GM21381 (cell line): ENCODE measurements at regions not wholly inside any gene's neighbourhood (a gene's known extent, or its start where the extent isn't known, plus 50 kb on each side); places are given as distances from the start of the nearest gene placed in this dataset.

Experiments used
- ATAC-seq: cut with Tn5 transposase; IDR thresholded peaks from one replicate; pipeline ENCODE4 v1.9.1; 2021; ENCODE audit warnings: mild to moderate bottlenecking, moderate library complexity; ENCODE audit not compliant: unreplicated experiment

GRCh38 chr6:104575536-104575935, 284.2 kb downstream of the HACE1 start:
- no peak for ATAC-seq

DNA sequence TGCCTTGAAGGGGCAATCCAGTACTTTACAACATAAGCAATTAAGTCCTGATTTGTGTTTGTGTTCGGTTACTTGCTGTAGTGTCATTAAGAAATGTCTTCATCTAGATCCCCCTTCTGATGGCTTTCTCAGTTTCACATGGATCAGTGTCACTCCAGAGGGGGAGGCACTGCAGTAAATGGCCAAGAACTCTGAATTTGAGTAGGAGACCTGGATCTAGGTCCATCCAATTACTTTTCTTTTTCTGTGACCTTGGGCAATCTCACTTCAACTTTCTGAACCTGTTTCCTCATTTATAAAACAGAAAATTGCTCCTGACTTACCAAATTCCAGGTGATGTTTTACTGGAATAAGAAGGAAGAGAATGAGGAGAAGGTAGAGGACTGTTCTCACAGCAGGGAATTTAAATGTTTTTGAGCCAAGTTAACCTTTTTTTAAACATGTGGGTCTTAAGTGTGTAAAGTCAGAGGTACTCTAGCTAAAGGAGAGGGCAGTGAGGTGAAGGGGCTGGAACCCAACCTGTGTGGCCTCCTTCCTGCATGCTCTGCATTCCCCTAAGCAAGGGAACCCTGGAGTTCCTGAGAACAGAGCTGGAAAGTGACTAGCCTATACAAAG, 285.5 kb downstream of the HACE1 start:
- no peak for ATAC-seq

DNA sequence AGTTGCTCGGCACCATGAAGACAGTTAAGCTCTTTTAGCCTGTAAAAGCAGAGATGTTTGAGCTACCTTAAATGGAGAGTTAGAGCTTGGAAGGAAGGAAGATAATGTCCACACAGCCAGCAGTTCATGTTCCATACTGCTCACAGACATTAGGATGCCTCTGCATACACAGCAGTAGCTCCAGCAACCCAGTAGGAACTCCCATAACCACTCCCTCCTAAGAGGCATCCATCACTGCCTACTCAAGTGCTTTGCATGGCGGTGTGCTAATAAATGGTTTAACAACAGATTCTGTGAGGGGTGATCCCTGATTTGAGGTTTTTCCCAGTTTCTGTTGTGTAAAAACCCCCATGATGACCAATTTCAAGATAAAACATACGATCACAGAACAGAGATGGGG, 286.4 kb downstream of the HACE1 start:
- no peak for ATAC-seq

DNA sequence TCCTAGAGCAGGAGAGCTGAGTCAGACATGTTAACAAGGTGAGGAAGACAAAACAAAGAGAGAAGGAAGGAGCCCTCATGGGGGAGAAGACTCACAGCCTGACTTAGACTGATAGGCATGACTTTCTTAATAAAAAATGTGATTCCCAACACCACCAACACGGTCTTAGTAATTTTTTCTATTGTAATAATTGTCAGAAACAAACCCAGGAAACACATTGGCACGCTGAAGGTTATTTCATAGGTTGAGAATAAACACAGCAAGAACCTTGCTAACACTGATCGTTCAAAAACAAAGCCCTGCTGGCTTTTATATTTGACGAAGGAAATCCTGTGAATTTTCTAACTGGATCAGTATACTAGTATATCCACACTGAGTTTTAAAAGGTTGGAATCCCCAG, 286.8 kb downstream of the HACE1 start:
- no peak for ATAC-seq

GRCh38 chr6:104566411-104566810, 293.3 kb downstream of the HACE1 start:
- no peak for ATAC-seq

GRCh38 chr6:104563306-104563705, 296.4 kb downstream of the HACE1 start:
- no peak for ATAC-seq

DNA sequence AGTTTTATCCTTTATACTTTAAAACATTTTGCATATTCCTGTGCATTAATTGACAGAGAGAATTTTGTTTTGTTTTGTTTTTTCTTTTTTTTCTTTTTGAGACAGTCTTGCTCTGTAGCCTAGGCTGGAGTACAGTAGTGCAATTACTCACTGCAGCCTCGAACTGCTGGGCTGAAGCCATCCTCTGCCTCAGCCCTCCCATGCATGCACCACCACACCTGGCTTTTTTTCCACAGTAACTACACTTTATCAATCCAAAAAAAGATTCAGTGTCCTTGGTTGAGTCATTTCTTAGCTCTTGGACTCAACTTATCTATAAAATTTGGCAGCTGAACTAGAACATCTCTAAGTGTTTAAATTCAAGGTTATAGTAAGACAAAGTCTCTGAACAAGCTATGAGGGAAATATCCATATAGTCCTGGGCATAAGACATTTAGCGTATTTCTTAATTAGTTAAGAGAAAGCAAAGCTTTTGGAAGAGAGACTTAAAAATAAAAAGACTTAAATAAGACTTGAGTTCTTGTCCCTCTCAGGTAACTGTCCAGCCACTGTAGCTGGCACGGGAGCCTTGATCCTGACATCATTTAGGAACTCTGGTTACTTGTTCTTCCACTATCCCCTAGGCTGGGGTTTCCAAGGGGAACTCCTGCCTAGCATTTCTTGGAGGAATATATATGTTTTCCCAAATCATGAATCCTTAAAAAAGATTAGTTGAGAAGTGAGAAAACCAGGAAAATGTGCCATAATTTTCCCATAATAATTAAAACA, 300.1 kb downstream of the HACE1 start:
- no peak for ATAC-seq

DNA sequence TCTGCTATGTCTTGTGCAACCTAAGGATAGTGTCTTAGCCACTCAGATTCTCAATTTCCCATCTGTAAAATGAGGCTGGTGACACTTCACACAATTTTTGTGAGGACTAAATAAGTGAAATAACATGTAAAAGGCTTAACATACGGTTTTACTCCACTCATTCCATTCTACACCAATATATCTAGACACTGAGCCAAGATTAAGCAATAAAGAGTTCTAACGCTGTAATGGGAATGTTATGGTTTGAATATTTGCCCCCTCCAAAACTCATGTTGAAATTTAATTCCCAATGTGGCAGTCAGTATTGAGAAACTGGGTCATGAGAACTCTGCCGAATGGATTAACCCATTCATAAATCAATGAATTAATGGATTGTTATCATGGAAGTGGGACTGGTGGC, 301.0 kb downstream of the HACE1 start:
- no peak for ATAC-seq

- no peak for ATAC-seq
These were observed 311.4 kb downstream of the HACE1 start for GRCh38 chr6:104548297-104548696.

- no peak for ATAC-seq
These were observed 318.3 kb downstream of the HACE1 start for GRCh38 chr6:104541411-104541810.

GRCh38 chr6:104540743-104541142, 319.0 kb downstream of the HACE1 start:
- ATAC-seq: no peak

- no peak for ATAC-seq
These were observed 320.5 kb downstream of the HACE1 start for GRCh38 chr6:104539173-104539572.

GRCh38 chr6:104537872-104538271, 321.8 kb downstream of the HACE1 start:
- no peak for ATAC-seq

DNA sequence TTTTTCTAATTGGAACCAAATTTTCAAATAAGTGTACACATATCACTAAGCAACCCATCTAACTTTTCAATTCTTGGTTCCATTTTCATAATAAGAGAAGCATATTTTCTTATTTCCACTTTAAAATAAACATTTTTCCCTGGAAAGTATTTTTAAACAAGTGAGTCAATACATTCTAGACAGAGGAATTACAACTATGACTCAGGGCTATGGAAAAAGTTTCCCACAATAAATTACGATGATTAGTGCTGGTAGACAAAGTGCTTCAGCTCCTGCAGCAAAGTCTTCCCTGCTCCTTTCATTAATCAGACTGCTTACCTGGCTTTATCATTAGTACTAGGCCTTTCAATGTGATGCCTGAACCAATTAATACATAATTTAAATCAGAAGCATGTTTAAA, 322.5 kb downstream of the HACE1 start:
- no peak for ATAC-seq

- no peak for ATAC-seq
These were observed 327.3 kb downstream of the HACE1 start for GRCh38 chr6:104532462-104532861.

DNA sequence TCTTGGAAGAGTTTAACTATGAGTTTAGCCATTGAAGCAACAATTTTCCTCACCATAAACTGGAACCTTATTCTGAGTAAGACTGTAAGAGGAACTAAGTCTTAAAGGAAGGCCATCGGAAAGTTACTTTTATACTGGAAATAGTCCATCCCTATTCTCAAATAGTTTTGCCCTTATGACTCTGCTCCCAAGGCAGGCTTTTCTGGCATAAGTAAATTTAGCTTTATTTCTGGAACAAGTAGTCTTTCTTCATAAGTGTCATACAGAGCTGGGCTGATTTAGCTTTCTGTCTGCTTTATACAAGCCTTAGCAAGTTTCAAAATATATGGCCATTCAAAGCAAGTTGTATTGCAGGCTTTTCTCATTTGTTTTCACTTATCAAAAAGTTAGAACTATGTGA, 328.1 kb downstream of the HACE1 start:
- ATAC-seq: no peak

DNA sequence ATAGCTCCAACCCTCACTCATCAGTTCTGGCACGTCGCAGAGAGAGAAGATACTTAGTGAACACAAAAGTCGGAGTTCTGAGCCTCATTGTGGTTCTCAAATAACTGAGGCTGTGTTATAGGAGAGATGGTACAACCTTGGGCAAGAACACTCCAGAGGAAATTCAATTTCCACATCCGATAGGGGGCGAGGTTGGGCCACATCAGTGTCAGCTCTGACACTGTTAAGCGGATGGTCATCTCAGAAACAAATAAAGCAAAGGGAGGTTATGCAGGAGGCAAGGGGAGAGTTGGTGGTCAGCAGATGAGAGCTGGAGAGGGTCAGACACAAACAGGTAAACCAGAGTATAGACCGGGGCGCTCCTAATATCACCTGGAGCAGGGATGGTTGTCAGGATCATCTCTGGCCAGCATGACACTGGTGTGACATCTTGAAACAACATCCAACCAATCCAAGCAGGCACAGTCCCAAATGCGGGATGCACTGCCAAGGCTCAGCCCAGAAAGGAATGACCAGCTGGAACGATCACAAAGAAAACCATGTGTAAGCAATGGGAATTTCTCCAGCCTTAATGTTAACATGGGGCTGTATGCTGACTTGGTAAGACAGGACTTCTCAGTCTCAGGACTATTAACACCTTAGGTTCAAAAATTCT, 331.8 kb downstream of the HACE1 start:
- ATAC-seq: no peak

GRCh38 chr6:104527311-104527710, 332.4 kb downstream of the HACE1 start:
- no peak for ATAC-seq

GRCh38 chr6:104526376-104526775, 333.3 kb downstream of the HACE1 start:
- ATAC-seq: no peak

DNA sequence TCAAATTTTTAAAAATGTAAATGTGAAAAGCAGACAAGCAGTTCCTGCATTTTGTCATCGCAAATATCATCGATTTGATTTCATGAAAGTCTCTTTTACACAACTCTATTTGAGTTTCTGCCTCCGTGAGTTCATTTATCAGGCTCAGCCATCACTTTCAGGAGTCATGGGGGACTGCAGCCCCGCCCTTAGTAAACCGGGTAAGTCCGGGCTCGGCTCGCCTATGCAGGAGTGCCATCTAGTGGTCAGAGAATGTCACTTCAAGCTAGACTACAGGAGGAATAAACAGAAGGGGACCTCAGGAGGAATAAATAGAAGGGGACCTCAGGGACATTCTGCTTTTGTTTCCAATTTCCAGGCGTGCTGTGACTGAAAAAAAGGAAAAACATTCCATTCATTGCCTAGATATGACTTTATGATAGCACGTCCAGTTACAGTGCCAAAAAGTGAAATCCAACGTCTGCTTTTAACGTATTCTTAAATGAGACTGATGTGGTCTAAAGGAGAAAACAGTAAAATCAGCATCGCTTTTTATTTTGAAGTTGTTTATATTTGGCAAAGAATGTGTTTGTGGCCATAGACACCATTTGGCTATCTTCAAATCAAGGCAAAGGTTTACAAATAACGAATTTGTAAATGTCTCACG, 333.9 kb downstream of the HACE1 start:
- ATAC-seq: peak; percentile 99

DNA sequence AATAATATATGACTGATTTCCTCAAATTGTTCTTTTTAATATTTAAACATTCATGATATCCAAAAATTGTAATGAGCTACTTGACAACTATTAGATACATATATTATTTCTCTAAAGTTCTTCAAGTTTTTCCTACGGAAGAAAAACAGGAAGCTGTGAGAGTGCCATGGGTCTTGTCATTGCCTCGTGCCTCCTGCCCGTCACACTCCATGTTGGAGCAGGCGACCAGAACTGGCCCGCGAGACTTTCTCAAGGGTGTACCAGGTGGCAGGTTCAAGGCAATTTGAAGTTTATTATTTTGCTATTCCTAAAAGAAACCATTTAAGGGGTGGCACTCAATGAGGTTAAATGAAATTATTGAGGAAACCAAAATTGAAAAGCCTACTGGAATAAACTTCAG, 337.2 kb downstream of the HACE1 start:
- no peak for ATAC-seq

- no peak for ATAC-seq
These were observed 338.5 kb downstream of the HACE1 start for GRCh38 chr6:104521176-104521575.
